Fibroblast of skin of scalp (primary cell): ENCODE measurements at regions not wholly inside any gene's neighbourhood (a gene's known extent, or its start where the extent isn't known, plus 50 kb on each side); places are given as distances from the start of the nearest gene placed in this dataset.
"Not testable (repeated sequence)": the region's sequence is repeated elsewhere in the genome, so short reads cannot be mapped to it uniquely, and the experiment has no call there.

ENCODE experiments used
- DNase-seq: peaks from one replicate; pipeline ENCODE4 v3.0.0-alpha.2; 2013

DNA sequence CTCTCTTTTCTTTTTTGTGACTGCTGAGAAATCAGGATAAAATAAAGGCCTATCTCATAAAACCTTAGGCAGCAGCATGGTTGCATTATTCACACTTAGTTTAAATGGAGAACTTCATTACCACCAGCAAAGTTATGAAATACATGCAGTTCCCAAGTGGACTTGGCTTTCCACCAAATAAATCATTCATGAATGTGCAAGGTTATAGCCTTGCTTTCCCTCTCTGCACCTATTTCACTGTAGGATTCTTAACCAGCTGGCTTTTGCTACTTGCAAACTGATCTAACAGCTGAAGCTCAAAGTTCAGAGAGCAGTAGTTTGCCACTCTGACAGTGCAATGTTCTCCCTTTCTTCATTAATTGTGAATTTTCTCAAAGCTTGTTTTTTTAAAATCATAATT is 140.1 kb upstream of the SMIM31 start:
- no peak for DNase-seq

DNA sequence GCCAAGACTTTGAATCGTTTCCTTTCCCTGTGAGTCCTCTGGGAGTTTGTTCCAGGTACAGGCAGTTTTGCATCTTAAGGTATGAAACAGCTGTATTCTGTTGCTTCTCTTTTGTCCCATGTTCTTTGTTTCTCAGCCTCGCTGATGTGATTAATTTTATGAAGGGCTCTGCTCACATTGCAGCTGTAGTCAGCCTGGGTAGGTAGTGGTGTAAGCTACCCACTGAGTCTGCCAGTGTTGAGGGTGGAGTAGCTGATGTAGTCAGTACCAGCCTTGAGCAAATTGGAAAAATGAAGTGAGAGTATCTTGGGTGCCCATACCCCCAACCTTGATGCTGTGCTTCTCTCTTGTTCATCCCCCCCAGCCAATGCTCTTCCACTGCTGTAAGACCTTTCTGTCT is 139.6 kb upstream of the SMIM31 start:
- DNase-seq = no peak

DNA sequence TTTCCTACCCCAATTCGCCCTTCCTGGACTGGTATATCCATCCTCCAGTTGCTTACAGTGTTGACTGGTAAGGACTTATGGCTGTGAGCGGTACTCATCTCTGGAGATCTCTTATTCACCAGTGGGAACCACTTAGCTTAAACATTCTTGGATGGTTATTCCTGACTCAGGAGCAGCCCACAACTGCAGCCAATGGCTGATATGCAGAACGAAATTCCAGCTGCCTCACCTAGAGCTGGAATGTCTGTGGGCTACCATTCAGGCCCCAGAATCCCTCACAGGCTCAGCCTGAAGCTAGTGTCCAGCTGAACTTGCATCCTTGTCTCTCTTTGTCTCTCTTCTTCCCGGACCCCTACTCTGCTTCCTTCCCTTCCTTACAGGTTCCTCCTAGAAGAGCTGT is 138.9 kb upstream of the SMIM31 start:
- DNase-seq = no peak

DNA sequence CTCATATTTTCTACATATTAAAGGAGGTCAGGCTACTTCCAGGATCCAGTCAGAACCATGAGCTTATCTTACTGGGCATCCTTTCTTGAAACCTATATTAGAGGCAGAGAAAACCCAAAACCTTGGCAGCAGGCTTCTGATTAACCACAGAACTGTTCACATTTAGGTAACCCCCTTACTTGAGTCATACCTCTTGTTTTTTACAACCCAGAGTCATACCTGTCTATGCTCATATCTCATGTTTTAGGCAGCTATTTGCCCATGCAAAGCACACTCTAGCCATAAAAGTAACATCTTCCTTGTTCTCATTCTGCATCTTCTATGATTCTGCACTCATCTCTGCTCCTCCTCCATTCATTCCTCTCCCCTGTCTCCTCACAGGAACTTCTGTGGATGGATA is 138.0 kb upstream of the SMIM31 start:
- no peak for DNase-seq

GRCh38 chr4:164616961-164617360 is 137.0 kb upstream of the SMIM31 start:
- no peak for DNase-seq

DNA sequence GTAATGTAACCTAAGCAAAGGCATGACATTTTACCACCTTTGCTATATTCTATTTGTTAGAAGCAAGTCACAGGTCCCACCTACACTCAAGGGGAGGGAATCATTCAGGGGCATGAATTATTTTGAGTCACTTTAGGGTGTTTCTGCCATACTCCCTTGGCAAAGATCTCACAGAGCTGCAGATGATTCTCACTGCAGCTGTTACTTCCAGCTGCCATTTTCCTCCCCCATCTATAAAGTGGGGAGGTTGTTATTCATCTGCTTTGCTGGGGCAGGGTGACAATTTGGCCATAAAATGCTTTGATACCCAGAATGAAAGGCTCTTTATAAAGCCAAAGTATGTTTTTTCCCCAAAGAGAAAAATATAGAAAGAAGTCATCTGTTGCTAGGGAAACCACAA is 136.5 kb upstream of the SMIM31 start:
- no peak for DNase-seq

DNA sequence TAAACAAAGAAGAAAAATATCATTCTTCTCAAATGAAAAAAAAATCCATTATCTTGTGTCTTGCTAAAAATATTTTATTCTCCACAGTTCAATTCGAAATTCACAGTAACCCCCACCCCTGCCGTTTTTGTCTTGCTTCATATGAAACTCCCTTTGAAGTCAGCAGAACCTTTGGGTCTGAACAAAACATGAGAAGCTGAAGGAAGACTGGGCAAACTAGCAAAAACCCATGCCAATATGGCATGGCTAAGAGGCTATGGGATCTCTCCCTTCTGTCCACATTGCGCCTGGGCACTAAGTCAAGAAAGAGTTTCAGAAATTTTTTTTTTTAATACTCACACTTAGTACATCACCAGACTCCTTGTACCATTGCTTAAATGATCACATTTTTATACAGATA is 136.0 kb upstream of the SMIM31 start:
- DNase-seq = no peak

DNA sequence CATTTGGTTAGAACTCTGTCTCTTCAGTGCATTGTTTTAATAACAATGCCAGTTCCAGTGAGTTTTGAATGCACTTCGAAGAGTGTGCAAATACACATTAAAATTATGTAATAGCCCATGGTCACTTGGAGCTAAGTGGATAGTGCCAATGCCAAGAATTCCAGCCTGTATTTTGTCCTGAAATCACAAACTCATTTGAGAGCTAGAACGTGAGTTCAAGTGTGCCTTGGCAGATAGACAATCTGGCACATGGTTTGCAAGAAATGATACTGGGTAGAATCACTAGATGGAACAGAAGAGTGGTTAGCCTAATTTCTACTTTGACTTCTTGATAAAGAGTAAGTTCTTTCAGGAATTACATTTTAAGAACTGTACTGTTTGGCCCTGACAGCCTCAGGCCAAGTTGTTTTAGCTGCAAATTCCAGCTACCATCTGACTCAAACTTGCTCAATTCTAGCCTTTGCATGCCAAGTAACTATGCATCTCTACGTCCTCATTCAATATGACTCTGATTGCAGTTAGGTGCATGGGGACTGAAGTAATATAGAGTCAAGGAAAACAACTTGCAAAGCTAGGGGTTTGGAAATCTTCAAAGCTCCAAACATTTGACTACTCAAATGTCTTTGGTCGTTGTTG is 131.9 kb upstream of the SMIM31 start:
- no peak for DNase-seq

GRCh38 chr4:164623099-164623498 is 130.8 kb upstream of the SMIM31 start:
- no peak for DNase-seq

- DNase-seq = no peak
Measured at GRCh38 chr4:164639001-164639400, 114.9 kb upstream of the SMIM31 start.

- DNase-seq = peak; percentile 1
Measured at GRCh38 chr4:164648151-164648848, 105.6 kb upstream of the SMIM31 start.

DNA sequence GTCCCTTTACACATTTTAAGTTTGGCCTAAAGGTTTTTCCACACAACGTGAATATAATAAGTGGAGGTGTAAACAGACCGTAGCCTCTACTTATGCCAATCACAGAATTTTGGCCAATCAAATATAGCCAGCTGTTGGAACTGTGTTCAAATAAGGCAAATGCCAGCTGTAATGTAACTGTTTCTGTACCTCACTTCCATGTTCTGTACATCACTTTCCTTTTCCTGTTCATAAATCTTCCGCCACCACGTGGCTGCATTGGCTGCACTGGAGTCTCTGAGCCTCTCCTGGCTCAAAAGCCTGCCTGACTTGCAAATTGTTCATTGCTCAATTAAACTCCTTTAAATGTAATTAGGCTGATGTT is 105.1 kb upstream of the SMIM31 start:
- no peak for DNase-seq

GRCh38 chr4:164659765-164660164 is 94.2 kb upstream of the SMIM31 start:
- no peak for DNase-seq

GRCh38 chr4:164676152-164676551 is 77.8 kb upstream of the SMIM31 start:
- not testable (repeated sequence) for DNase-seq

- no peak for DNase-seq
Measured at GRCh38 chr4:164683040-164683439, 70.9 kb upstream of the SMIM31 start.

GRCh38 chr4:164695650-164696049 is 58.3 kb upstream of the SMIM31 start:
- no peak for DNase-seq

GRCh38 chr4:164700471-164700870 is 53.5 kb upstream of the SMIM31 start:
- no peak for DNase-seq

DNA sequence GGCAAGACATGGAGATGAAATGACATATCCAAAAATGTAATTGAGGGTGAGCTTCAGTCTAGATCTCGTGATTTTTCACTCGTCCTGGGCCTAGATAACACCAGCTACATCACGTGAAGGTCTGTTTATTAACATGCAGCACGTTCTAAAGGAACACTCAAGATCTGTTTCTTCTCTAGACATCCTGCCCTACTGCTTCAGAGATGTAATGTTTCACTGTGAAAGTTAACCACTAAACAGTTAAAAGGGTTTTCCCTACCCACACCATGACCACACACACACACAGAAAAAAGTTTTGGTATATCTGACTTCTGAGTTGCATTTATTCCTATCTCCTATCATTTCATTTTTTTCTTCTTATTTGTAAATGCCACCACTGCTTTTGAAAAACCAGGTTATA is 52.3 kb upstream of the SMIM31 start:
- no peak for DNase-seq
